Fibroblast of mammary gland (primary cell): ENCODE measurements at regions not wholly inside any gene's neighbourhood (a gene's known extent, or its start where the extent isn't known, plus 50 kb on each side); places are given as distances from the start of the nearest gene placed in this dataset.
A peak's percentile ranks its signal among the peaks of the same experiment; 100 is the strongest.

ENCODE experiments used
- DNase-seq: peaks from one replicate; pipeline ENCODE4 v3.0.0-alpha.2; 2010; ENCODE audit warnings: low read depth
- H3K4me3 ChIP-seq: 2 replicates; pipeline ENCODE4 v1.5.1; 2011; ENCODE audit warnings: low read depth, mild to moderate bottlenecking, low read length, moderate library complexity; ENCODE audit not compliant: control insufficient read depth
- TF ChIP-seq, protein P1 (sequence below): conservative IDR thresholded peaks from 2 replicates; pipeline ENCODE4 v1.5.1; 2011; ENCODE audit warnings: low read depth, low read length, inconsistent platforms; ENCODE audit not compliant: control insufficient read depth, insufficient read depth

DNA sequence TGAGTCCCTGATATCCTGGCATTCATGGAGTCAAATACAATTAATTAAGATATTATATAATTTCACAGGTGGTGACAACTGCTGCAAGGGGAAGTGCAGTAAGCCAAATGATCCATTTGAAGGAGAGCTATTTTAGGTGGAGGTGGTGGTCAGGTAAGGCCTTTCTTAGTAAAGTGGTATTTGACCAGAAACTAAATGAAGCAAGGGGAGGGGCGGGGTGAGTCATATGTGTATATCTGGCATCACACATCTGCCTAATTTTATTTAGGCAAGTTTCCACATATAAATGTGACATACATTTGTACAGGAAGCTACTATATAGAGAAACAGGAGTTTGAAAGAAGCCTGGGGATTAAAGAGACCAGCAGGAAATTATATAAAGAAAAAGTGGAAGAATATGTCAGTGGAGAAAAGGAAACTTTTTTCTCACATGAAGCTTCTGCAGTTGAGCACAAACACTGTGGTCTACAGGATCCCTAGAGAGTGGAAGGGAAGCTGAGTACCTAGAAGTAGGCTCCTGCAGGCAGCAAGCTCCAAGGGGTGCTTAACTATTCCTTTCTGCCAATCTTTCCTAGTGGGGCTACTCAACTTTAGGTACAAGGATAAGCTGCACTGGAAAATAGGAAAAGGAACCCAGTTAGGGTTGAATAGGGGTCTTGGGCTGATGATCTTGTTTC lies 99.6 kb downstream of the OGFRL1 start:
- no peak overlapping the region for H3K4me3 ChIP-seq
- DNase-seq = no peak
- TF ChIP-seq, protein P1, sequence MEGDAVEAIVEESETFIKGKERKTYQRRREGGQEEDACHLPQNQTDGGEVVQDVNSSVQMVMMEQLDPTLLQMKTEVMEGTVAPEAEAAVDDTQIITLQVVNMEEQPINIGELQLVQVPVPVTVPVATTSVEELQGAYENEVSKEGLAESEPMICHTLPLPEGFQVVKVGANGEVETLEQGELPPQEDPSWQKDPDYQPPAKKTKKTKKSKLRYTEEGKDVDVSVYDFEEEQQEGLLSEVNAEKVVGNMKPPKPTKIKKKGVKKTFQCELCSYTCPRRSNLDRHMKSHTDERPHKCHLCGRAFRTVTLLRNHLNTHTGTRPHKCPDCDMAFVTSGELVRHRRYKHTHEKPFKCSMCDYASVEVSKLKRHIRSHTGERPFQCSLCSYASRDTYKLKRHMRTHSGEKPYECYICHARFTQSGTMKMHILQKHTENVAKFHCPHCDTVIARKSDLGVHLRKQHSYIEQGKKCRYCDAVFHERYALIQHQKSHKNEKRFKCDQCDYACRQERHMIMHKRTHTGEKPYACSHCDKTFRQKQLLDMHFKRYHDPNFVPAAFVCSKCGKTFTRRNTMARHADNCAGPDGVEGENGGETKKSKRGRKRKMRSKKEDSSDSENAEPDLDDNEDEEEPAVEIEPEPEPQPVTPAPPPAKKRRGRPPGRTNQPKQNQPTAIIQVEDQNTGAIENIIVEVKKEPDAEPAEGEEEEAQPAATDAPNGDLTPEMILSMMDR = no peak

DNA sequence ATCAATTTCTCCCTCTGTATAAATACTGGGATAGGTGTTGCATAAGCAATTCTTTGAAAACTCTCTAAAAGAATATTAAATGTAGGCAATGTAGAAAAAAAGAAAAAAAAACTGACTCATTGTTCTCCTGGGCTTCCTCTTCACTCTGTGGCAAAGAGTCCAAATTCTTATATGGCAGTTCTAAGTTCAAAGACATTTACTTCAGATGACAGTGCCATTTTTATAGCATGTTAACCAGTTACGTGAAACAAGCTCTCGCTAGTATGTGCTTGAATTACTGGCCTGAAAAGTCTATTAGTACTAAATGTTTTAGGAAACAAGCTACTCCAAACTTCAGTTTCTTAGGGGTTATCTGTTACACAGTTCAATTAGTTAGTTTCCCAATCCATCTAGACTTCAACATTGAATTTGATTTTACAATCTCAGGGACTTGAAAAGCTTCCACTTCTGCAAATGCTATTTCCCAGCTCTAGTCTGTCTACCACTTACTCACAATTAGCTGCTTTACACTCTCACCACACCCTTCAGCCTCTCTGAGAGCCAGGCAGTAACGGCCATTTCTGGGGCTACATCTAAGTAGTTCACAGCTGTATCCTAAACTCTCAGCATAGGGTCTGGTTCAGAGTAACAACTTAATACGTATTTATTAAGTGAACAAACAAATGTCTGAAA lies 100.4 kb downstream of the OGFRL1 start:
- TF ChIP-seq, protein P1 = no peak
- H3K4me3 ChIP-seq = no peak overlapping the region
- DNase-seq = no peak

DNA sequence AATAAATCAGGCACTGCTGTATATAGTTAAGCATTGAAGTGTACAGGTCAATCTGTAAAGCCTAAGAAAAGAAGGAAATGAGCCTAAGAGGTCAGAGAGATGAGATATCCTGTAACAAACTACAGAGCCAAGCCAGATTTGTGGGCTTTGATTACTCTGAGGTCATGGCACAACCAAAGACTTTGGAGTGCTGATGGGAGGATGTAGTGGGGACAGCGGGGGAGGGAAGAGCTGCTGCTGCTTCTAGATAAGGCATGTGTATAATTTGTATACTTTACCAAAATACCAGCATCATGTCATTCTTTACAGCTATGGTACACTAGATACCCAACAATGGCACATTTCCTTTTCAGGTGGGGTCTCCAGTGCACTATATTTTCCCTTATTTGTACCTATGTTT lies 102.5 kb downstream of the OGFRL1 start:
- TF ChIP-seq, protein P1 = no peak
- H3K4me3 ChIP-seq = no peak overlapping the region
- DNase-seq = no peak

DNA sequence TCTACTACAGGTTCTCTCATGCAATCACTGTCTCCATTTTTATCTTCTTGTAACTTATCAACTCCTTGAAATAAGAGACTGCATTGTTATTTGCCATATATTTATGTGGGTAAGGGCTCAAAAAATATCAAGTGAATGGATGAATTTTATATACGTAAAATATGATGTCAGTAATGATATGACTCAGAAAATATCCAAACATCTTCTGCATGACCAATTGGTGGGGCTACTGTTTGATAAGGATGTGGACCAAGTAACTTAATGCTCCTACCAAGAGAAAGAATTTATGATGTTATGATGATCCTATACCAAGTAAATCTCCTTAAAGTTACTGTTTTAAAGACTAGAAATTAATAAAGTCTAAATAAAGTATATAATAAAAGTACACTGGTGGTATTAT lies 103.7 kb downstream of the OGFRL1 start:
- TF ChIP-seq, protein P1 = no peak
- DNase-seq = peak; percentile 26
- no peak overlapping the region for H3K4me3 ChIP-seq

DNA sequence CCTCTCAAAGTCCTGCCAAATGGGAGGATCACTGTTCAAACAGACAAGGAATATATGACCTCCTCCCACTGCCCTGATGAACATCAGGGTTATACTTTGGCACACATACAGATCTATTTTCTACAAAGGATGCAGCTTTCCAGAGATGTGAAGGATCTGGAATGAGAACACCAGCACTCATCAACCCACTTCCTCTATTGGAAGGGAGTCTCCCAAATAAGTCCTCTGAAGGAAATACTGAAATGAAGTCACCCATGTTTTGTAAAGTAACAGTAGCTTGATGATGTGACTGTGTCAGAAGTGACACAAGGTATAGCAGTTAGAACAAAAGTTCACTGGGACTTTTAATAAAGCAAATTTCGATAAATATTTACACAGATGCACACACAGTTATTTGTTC lies 104.9 kb downstream of the OGFRL1 start:
- peak; percentile 66 for DNase-seq
- TF ChIP-seq, protein P1 = no peak
- no peak overlapping the region for H3K4me3 ChIP-seq

DNA sequence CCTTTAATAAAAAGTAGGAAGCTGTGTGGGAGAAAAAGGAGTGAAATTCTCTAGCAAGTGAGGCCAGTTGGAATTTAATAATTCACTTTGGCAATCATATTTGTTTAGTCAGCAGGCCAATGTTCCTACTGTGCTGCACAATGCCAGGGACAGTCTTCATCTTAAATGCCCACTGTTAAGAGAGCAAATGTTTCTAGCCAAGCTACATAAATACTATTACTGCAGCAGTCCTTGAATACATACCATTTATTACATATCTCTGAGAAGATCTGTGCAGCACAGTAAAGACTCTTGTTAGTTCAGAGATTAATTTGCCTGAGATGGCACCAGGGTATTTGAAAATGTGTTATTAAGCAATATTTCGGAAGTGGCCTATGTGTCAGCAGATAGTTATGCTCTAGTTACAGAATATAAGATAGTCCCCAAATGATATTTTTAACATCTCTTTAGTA lies 105.4 kb downstream of the OGFRL1 start:
- DNase-seq = peak; percentile 59
- no peak overlapping the region for H3K4me3 ChIP-seq
- TF ChIP-seq, protein P1 = no peak
